Thoracic aorta (tissue), 2 donors: ENCODE measurements at regions not wholly inside any gene's neighbourhood (a gene's known extent, or its start where the extent isn't known, plus 50 kb on each side); places are given as distances from the start of the nearest gene placed in this dataset.

Source experiments
- ATAC-seq: fragments of 150-250 bp; one replicate; pipeline ENCODE4 v1.8.0; 2017; ENCODE audit warnings: low read depth; ENCODE audit not compliant: insufficient number of reproducible peaks, low FRiP score
- DNase-seq: peaks from one replicate; pipeline ENCODE4 v3.0.0-alpha.2; 2020; ENCODE audit warnings: low spot score
- H3K27ac ChIP-seq, 2 donors: fragments of 200-600 bp; sonication (generic); 1 replicate in 1 of 2; 2 replicates in 1 of 2; pipeline ENCODE4 v1.5.1; 2016; ENCODE audit warnings: mild to moderate bottlenecking in 2 of 2, moderate library complexity in 2 of 2
- H3K27me3 ChIP-seq: fragments of 200-600 bp; sonication (generic); replicated peaks from 2 replicates; pipeline ENCODE4 v1.6.0; 2016; ENCODE audit warnings: mild to moderate bottlenecking; ENCODE audit not compliant: insufficient read depth
- H3K36me3 ChIP-seq: fragments of 200-600 bp; sonication (generic); one replicate; pipeline ENCODE4 v1.5.1; 2016
- H3K4me1 ChIP-seq, 2 donors: fragments of 200-600 bp; sonication (generic); 1 replicate in 1 of 2; 2 replicates in 1 of 2; pipeline versions ENCODE4 v1.5.1 to v1.6.0; 2016; ENCODE audit warnings: low read depth in 2 of 2, mild to moderate bottlenecking in 1 of 2; ENCODE audit not compliant: control insufficient read depth in 1 of 2
- H3K4me3 ChIP-seq: fragments of 200-600 bp; sonication (generic); 2 replicates; pipeline ENCODE4 v1.5.1; 2016; ENCODE audit warnings: mild to moderate bottlenecking
- H3K9me3 ChIP-seq: fragments of 200-600 bp; sonication (generic); 2 replicates; pipeline ENCODE4 v1.5.1; 2016
- TF ChIP-seq, protein P1 (sequence below): fragments of 200-600 bp; sonication (generic); IDR thresholded peaks from one replicate; pipeline ENCODE4 v1.5.1; 2019; ENCODE audit warnings: antibody characterized with exemption

DNA sequence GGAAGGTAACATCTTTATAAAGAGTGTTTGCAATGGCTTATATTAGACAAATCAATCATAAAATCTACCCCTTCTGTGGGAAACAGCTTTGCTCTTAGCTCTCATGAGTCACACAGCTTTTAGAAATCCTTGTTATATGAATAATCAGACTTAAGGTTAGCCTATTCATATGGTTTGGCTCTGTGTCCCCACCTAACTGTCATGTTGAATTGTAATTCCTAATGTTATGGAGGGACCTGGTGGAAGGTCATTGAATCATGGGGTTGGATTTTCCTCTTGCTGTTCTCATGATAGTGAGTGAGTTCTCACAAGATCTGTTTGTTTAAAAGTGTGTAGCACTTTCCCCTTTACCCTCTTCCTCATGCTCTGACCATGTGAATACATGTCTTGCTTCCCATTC lies 704.2 kb upstream of the KLHL1 start:
- TF ChIP-seq, protein P1, sequence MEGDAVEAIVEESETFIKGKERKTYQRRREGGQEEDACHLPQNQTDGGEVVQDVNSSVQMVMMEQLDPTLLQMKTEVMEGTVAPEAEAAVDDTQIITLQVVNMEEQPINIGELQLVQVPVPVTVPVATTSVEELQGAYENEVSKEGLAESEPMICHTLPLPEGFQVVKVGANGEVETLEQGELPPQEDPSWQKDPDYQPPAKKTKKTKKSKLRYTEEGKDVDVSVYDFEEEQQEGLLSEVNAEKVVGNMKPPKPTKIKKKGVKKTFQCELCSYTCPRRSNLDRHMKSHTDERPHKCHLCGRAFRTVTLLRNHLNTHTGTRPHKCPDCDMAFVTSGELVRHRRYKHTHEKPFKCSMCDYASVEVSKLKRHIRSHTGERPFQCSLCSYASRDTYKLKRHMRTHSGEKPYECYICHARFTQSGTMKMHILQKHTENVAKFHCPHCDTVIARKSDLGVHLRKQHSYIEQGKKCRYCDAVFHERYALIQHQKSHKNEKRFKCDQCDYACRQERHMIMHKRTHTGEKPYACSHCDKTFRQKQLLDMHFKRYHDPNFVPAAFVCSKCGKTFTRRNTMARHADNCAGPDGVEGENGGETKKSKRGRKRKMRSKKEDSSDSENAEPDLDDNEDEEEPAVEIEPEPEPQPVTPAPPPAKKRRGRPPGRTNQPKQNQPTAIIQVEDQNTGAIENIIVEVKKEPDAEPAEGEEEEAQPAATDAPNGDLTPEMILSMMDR, result no peak
- Histone ChIP-seq H3K4me1 (no peaks in the 10 kb centered on the region), H3K36me3 (no peaks in the 10 kb centered on the region), H3K27me3 (no peaks in the 10 kb centered on the region), H3K9me3 (no peaks in the 10 kb centered on the region), H3K27ac (no peak overlapping the region), H3K4me3 (no peak overlapping the region)
- no peak for ATAC-seq
- no peak for DNase-seq

DNA sequence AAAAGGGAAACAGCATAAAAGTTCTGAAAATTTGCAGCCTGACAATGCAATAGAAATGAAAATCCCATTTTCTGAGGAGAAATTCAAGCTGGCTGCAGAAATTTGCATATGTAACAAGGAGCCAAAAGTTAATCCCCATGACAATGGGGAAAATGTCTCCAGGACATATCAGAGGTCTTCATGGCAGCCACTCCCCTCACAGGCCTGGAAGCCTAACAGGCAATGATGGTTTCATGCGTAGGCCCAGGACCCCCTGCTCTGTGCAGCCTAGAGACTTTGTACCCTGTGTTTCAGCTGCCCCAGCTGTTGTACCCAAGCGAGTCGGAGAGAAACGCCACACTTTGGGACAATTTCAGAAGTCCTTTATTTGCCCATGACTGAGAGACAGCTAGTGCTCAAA lies 701.3 kb upstream of the KLHL1 start:
- H3K4me1 ChIP-seq, result no peaks in the 10 kb centered on the region
- no peak for DNase-seq
- TF ChIP-seq, protein P1, result no peak
- no peak for ATAC-seq
- no peaks in the 10 kb centered on the region for H3K27me3 ChIP-seq
- no peaks in the 10 kb centered on the region for H3K36me3 ChIP-seq
- H3K27ac ChIP-seq, result no peak overlapping the region
- no peak overlapping the region for H3K4me3 ChIP-seq
- no peaks in the 10 kb centered on the region for H3K9me3 ChIP-seq

DNA sequence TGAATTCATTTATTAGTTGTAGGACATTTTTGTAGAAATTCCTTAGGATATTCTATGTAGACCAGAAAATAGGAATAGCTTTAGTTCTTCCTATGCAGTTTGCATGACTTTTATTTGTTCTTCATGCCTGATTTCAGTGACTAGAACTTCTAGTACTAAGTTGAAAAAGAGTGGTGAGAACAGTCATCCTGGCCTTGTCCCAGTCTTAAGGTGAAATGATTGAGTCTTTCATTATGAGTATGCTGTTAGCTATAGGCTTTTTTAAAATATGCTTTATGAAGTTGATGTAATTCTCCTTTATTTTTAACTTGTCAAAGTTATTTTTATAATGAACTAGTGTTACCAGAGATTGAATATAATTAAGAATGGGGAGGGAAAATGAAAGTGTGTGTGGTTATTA lies 690.1 kb upstream of the KLHL1 start:
- Histone ChIP-seq H3K36me3 (no peaks in the 10 kb centered on the region), H3K9me3 (no peaks in the 10 kb centered on the region), H3K27ac (no peak overlapping the region), H3K4me1 (no peaks in the 10 kb centered on the region), H3K4me3 (no peak overlapping the region), H3K27me3 (no peaks in the 10 kb centered on the region)
- TF ChIP-seq, protein P1, result no peak
- ATAC-seq (no peak), DNase-seq (no peak)

DNA sequence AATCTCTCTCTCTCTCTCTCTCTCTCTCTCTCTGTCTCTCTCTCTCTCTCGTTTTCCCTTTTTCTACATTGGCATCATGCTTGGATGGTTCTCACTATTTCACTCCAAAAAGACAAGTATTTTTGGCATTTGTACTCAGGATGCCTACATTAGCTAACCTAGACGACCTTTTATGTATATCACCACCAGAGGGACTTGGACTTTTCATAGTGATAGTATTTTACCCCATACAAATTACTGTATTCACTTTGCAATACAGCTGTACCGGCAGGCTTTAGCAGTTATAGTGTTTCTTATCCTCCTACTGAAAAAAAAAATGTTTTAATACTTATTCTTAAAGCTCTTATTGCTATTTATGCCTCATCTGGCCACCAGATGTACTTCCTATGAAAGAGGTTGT lies 687.2 kb upstream of the KLHL1 start:
- no peaks in the 10 kb centered on the region for H3K4me1 ChIP-seq
- no peak for DNase-seq
- ATAC-seq, result no peak
- TF ChIP-seq, protein P1, result no peak
- H3K27ac ChIP-seq, result no peak overlapping the region
- no peaks in the 10 kb centered on the region for H3K27me3 ChIP-seq
- H3K36me3 ChIP-seq, result no peaks in the 10 kb centered on the region
- H3K4me3 ChIP-seq, result no peak overlapping the region
- no peaks in the 10 kb centered on the region for H3K9me3 ChIP-seq

DNA sequence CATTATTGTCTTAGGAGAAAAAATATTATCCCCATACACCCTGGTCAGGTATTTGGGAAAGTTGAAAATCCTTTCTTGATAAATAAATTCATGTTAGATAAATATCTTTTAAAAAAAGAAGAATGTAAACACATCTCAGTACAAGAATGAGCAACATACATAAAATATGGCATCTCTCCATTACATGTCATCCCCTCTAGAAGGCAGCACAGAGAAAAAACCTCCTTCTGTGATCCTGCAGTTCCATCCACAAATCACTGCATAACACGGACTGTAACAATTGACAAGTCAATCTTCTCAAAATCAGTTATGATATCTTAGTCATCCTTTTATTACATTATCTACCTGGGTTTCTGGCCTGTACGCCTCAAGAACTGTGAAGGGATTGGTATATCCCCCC lies 683.9 kb upstream of the KLHL1 start:
- no peaks in the 10 kb centered on the region for H3K36me3 ChIP-seq
- DNase-seq (no peak), ATAC-seq (no peak)
- H3K27ac ChIP-seq, result no peak overlapping the region
- TF ChIP-seq, protein P1, result no peak
- H3K4me1 ChIP-seq, result no peaks in the 10 kb centered on the region
- H3K27me3 ChIP-seq, result no peaks in the 10 kb centered on the region
- H3K4me3 ChIP-seq, result no peak overlapping the region
- H3K9me3 ChIP-seq, result no peaks in the 10 kb centered on the region
